OCI-LY7 (cell line): ENCODE measurements at regions not wholly inside any gene's neighbourhood (a gene's known extent, or its start where the extent isn't known, plus 50 kb on each side); places are given as distances from the start of the nearest gene placed in this dataset.

Experiments used
- BruUV-seq: library from RNA; stranded (reverse); fragments of 400-500 nt; replicated peaks from 2 replicates; lab custom pipeline; 2021; lab: Mats Ljungman, UMichigan
- CTCF ChIA-PET: fragments of 300-600 bp; sonication (Branson Sonifier 250); formaldehyde crosslinking; loops from one replicate; lab custom pipeline; 2022; ENCODE audit warnings: antibody characterized with exemption; ENCODE audit not compliant: unreplicated experiment; lab: Charles Lee
- POLR2A ChIA-PET: fragments of 300-600 bp; sonication (Branson Sonifier 250); formaldehyde crosslinking; loops from one replicate; lab custom pipeline; 2022; ENCODE audit warnings: antibody characterized with exemption; lab: Charles Lee
- DNase-seq: peaks from one replicate; pipeline ENCODE4 v3.0.0-alpha.2; 2015; ENCODE audit warnings: low spot score
- H2AFZ ChIP-seq: fragments of 200-600 bp; sonication (generic), shearing (Covaris generic); 2 replicates; pipeline ENCODE4 v1.6.1; 2014; ENCODE audit warnings: mild to moderate bottlenecking, antibody characterized with exemption, low read length, moderate library complexity
- H3K27ac ChIP-seq: fragments of 200-600 bp; sonication (generic); 2 replicates; pipeline ENCODE4 v1.5.1; 2014; ENCODE audit warnings: mixed run types, low read depth, mild to moderate bottlenecking, moderate library complexity, low read length, inconsistent platforms; ENCODE audit not compliant: poor library complexity, severe bottlenecking
- H3K36me3 ChIP-seq: fragments of 200-600 bp; sonication (generic); 2 replicates; pipeline ENCODE4 v1.6.1; 2014; ENCODE audit warnings: mild to moderate bottlenecking, antibody characterized with exemption, low read length, moderate library complexity, mixed read lengths; ENCODE audit not compliant: insufficient read depth
- H3K4me1 ChIP-seq: fragments of 200-600 bp; sonication (generic); 2 replicates; pipeline ENCODE4 v1.5.1; 2014; ENCODE audit warnings: mild to moderate bottlenecking, low read length; ENCODE audit not compliant: insufficient read depth, poor library complexity, severe bottlenecking
- H3K4me2 ChIP-seq: fragments of 200-600 bp; sonication (generic); 2 replicates; pipeline ENCODE4 v1.6.1; 2014; ENCODE audit warnings: mild to moderate bottlenecking, low read length
- H3K4me3 ChIP-seq: fragments of 200-600 bp; sonication (generic); 2 replicates; pipeline ENCODE4 v1.5.1; 2014; ENCODE audit warnings: mild to moderate bottlenecking, low read depth, low read length; ENCODE audit not compliant: poor library complexity, severe bottlenecking
- H3K79me2 ChIP-seq: fragments of 200-600 bp; sonication (generic); 2 replicates; pipeline ENCODE4 v1.6.1; 2016; ENCODE audit warnings: low read depth, mild to moderate bottlenecking, low read length, moderate library complexity, mixed read lengths; ENCODE audit not compliant: insufficient read depth
- H3K9me2 ChIP-seq: fragments of 200-600 bp; sonication (generic); 2 replicates; pipeline ENCODE4 v1.6.1; 2016; ENCODE audit warnings: mild to moderate bottlenecking, low read length, mixed read lengths; ENCODE audit not compliant: insufficient read depth
- H3K9me3 ChIP-seq: fragments of 200-600 bp; sonication (generic); 2 replicates; pipeline ENCODE4 v1.6.1; 2014; ENCODE audit warnings: mild to moderate bottlenecking, mixed run types, low read length, mixed read lengths
- H4K20me1 ChIP-seq: fragments of 200-600 bp; sonication (generic); 2 replicates; pipeline ENCODE4 v1.6.1; 2014; ENCODE audit warnings: mild to moderate bottlenecking, antibody characterized with exemption, low read length, moderate library complexity, mixed read lengths; ENCODE audit not compliant: insufficient read depth
- CTCF ChIP-seq: fragments of 200-600 bp; sonication (generic); conservative IDR thresholded peaks from 2 replicates; pipeline ENCODE4 v1.5.1; 2014; ENCODE audit warnings: mild to moderate bottlenecking, antibody characterized with exemption, low read length, moderate library complexity, mixed read lengths
- EZH2phosphoT487 ChIP-seq: fragments of 200-600 bp; sonication (generic); IDR thresholded peaks from 2 replicates; pipeline ENCODE4 v1.6.1; 2018; ENCODE audit warnings: low read depth, borderline replicate concordance, mild to moderate bottlenecking, mixed run types, antibody characterized with exemption, low read length, moderate library complexity, mixed read lengths
- intact Hi-C: fragments of 100-400 bp; cut with micrococcal nuclease; formaldehyde crosslinking; loops from one replicate; pipeline ENCODE4 v1.10.0; 2022; ENCODE audit not compliant: unreplicated experiment

- POLR2A ChIA-PET = interaction anchor here (0.8 to 0.9 kb wide), 2 partner anchors 12 to 18 kb away, joined by 3 to 5 read pairs; no protein-coding TSS in a partner anchor
- intact Hi-C loops = no loop called here
- DNase-seq = no peak
- H3K4me2 ChIP-seq = no peak overlapping the region
- no peak overlapping the region for H3K27ac ChIP-seq
- no peaks in the 10 kb centered on the region for H3K9me2 ChIP-seq
- no TSS peak for BruUV-seq
- TF ChIP-seq CTCF (no peak), EZH2phosphoT487 (no peak)
- H3K9me3 ChIP-seq = no peaks in the 10 kb centered on the region
- no peaks in the 10 kb centered on the region for H3K4me1 ChIP-seq
- no peaks in the 10 kb centered on the region for H3K36me3 ChIP-seq
- H2AFZ ChIP-seq = no peak overlapping the region
- no peaks in the 10 kb centered on the region for H3K79me2 ChIP-seq
- no peaks in the 10 kb centered on the region for H4K20me1 ChIP-seq
- no peak overlapping the region for H3K4me3 ChIP-seq
- CTCF ChIA-PET = no interaction called here
Measured at GRCh38 chr12:80025638-80026037, 73.7 kb upstream of the OTOGL start.

GRCh38 chr12:80019691-80020090, 79.6 kb upstream of the OTOGL start:
- CTCF ChIA-PET = no interaction called here
- no peak overlapping the region for H3K4me3 ChIP-seq
- no peaks in the 10 kb centered on the region for H3K9me3 ChIP-seq
- no peaks in the 10 kb centered on the region for H3K4me1 ChIP-seq
- H4K20me1 ChIP-seq = no peaks in the 10 kb centered on the region
- H3K36me3 ChIP-seq = no peaks in the 10 kb centered on the region
- TF ChIP-seq CTCF (no peak), EZH2phosphoT487 (no peak)
- BruUV-seq = no TSS peak
- POLR2A ChIA-PET = no interaction called here
- no peak overlapping the region for H3K4me2 ChIP-seq
- no peak overlapping the region for H3K27ac ChIP-seq
- intact Hi-C loops = no loop called here
- no peak for DNase-seq
- H2AFZ ChIP-seq = no peak overlapping the region
- H3K9me2 ChIP-seq = no peaks in the 10 kb centered on the region
- H3K79me2 ChIP-seq = no peaks in the 10 kb centered on the region

GRCh38 chr12:80018119-80018518, 81.2 kb upstream of the OTOGL start:
- H3K9me2 ChIP-seq = no peaks in the 10 kb centered on the region
- no TSS peak for BruUV-seq
- no peak overlapping the region for H3K27ac ChIP-seq
- H2AFZ ChIP-seq = no peak overlapping the region
- TF ChIP-seq EZH2phosphoT487 (no peak), CTCF (no peak)
- no peaks in the 10 kb centered on the region for H3K36me3 ChIP-seq
- H3K79me2 ChIP-seq = no peaks in the 10 kb centered on the region
- DNase-seq = no peak
- ChIA-PET POLR2A (interaction anchor here (1.2 kb wide), 1 partner anchor 28 kb away, joined by 3 read pairs; no protein-coding TSS in a partner anchor), CTCF (no interaction called here)
- no peak overlapping the region for H3K4me3 ChIP-seq
- intact Hi-C loops = no loop called here
- H3K4me2 ChIP-seq = no peak overlapping the region
- H4K20me1 ChIP-seq = no peaks in the 10 kb centered on the region
- no peaks in the 10 kb centered on the region for H3K4me1 ChIP-seq
- no peaks in the 10 kb centered on the region for H3K9me3 ChIP-seq
